SK-N-SH (cell line): ENCODE measurements at regions not wholly inside any gene's neighbourhood (a gene's known extent, or its start where the extent isn't known, plus 50 kb on each side); places are given as distances from the start of the nearest gene placed in this dataset.

Experiments
- CTCF ChIA-PET: fragments of 300-600, 350-600 bp; formaldehyde crosslinking; extraction: SDS; loops from one replicate; lab custom pipeline; 2021; lab: Yijun Ruan, JAX
- POLR2A ChIA-PET: fragments of 350-600 bp; sonication (Branson Sonifier 250); formaldehyde crosslinking; extraction: SDS; loops from one replicate; lab custom pipeline; 2020; ENCODE audit warnings: antibody characterized with exemption, inconsistent platforms; lab: Yijun Ruan, JAX
- DNase-seq: peaks from one replicate; pipeline ENCODE4 v3.0.0; 2012
- H2AFZ ChIP-seq: fragments of 200-600 bp; sonication (generic); 2 replicates; pipeline ENCODE4 v1.8.1; 2016; ENCODE audit warnings: antibody characterized with exemption, mild to moderate bottlenecking, low read depth
- H3F3A ChIP-seq: fragments of 200-600 bp; sonication (generic); replicated peaks from 2 replicates; pipeline ENCODE3; 2016; ENCODE audit warnings: antibody characterized with exemption, mild to moderate bottlenecking; ENCODE audit not compliant: insufficient read depth
- H3K27ac ChIP-seq, 2 experiments: fragments of 200-500 bp in 1 of 2; fragments of 200-600 bp in 1 of 2; sonication (Bioruptor generic) in 1 of 2; sonication (generic), shearing (Covaris generic) in 1 of 2; 2 replicates each; pipeline versions ENCODE4 v1.5.1 to v1.6.1; 2014 to 2016; ENCODE audit warnings: low read depth in 2 of 2, inconsistent platforms in 1 of 2, low read length in 1 of 2, mild to moderate bottlenecking in 1 of 2, mixed read lengths in 1 of 2
- H3K27me3 ChIP-seq: fragments of 200-600 bp; sonication (generic), shearing (Covaris generic); 2 replicates; pipeline ENCODE4 v1.6.1; 2016; ENCODE audit warnings: mixed run types; ENCODE audit not compliant: insufficient read depth
- H3K36me3 ChIP-seq, 2 experiments: fragments of 200-500 bp in 1 of 2; fragments of 200-600 bp in 1 of 2; sonication (Bioruptor generic) in 1 of 2; sonication (generic) in 1 of 2; replicated peaks in 1 of 2; 2 replicates each; pipeline versions ENCODE3 to v1.5.1; 2014 to 2016; ENCODE audit warnings: low read length in 1 of 2, mild to moderate bottlenecking in 1 of 2; ENCODE audit not compliant: insufficient read depth in 2 of 2, control insufficient read depth in 1 of 2
- H3K4me1 ChIP-seq, 2 experiments: fragments of 200-500 bp in 1 of 2; fragments of 200-600 bp in 1 of 2; sonication (Bioruptor generic) in 1 of 2; sonication (generic), shearing (Covaris generic) in 1 of 2; 2 replicates each; pipeline versions ENCODE4 v1.5.1 to v1.6.1; 2014 to 2016; ENCODE audit warnings: low read depth in 1 of 2, low read length in 1 of 2, mixed run types in 1 of 2; ENCODE audit not compliant: insufficient read depth in 2 of 2, control insufficient read depth in 1 of 2
- H3K4me2 ChIP-seq: fragments of 200-600 bp; sonication (generic), shearing (Covaris generic); 2 replicates; pipeline ENCODE4 v1.6.1; 2017; ENCODE audit warnings: mixed run types
- H3K4me3 ChIP-seq, 2 experiments: fragments of 200-500 bp in 1 of 2; fragments of 200-600 bp in 1 of 2; sonication (Bioruptor generic) in 1 of 2; sonication (generic), shearing (Covaris generic) in 1 of 2; 2 replicates each; pipeline versions ENCODE4 v1.5.1 to v1.8.1; 2014 to 2016; ENCODE audit warnings: low read depth in 2 of 2, inconsistent platforms in 1 of 2, low read length in 1 of 2, mild to moderate bottlenecking in 1 of 2, mixed read lengths in 1 of 2, moderate library complexity in 1 of 2
- H3K79me2 ChIP-seq: fragments of 200-600 bp; sonication (generic); 2 replicates; pipeline ENCODE4 v1.8.1; 2017; ENCODE audit warnings: mild to moderate bottlenecking; ENCODE audit not compliant: insufficient read depth
- H3K9ac ChIP-seq: fragments of 200-600 bp; sonication (generic); 2 replicates; pipeline ENCODE4 v1.6.1; 2017; ENCODE audit warnings: mixed run types
- H3K9me2 ChIP-seq: fragments of 200-600 bp; sonication (generic); 2 replicates; pipeline ENCODE4 v1.6.1; 2017; ENCODE audit warnings: mixed run types
- H3K9me3 ChIP-seq: fragments of 200-600 bp; sonication (generic); 2 replicates; pipeline ENCODE4 v1.6.1; 2017; ENCODE audit warnings: mixed run types, mild to moderate bottlenecking, moderate library complexity
- H4K20me1 ChIP-seq: fragments of 200-600 bp; sonication (generic); 2 replicates; pipeline ENCODE4 v1.6.1; 2017; ENCODE audit warnings: mild to moderate bottlenecking, mixed run types; ENCODE audit not compliant: insufficient read depth
- CHD2 ChIP-seq: fragments of 150-350 bp; IDR thresholded peaks from 2 replicates; pipeline ENCODE4 v1.6.1; 2018; ENCODE audit warnings: low read length; ENCODE audit not compliant: partially characterized antibody
- ELF1 ChIP-seq: IDR thresholded peaks from 2 replicates; pipeline ENCODE4 v1.4.0; 2012
- EZH2phosphoT487 ChIP-seq: fragments of 200-600 bp; sonication (generic); IDR thresholded peaks from 2 replicates; pipeline ENCODE4 v1.6.1; 2017; ENCODE audit warnings: low read depth, mixed run types, mild to moderate bottlenecking, antibody characterized with exemption, moderate library complexity, borderline replicate concordance
- MXI1 ChIP-seq: IDR thresholded peaks from 2 replicates; pipeline ENCODE4 v1.6.1; 2012; ENCODE audit warnings: mild to moderate bottlenecking, low read depth, low read length, improper control_type of control experiment
- RCOR1 ChIP-seq: fragments of 150-350 bp; IDR thresholded peaks from 2 replicates; pipeline ENCODE4 v1.6.1; 2017; ENCODE audit warnings: antibody characterized with exemption, low read length
- RXRA ChIP-seq: IDR thresholded peaks from 2 replicates; pipeline ENCODE4 v1.4.0; 2012; ENCODE audit warnings: low read depth, mild to moderate bottlenecking, borderline replicate concordance
- SMC3 ChIP-seq: IDR thresholded peaks from 2 replicates; pipeline ENCODE4 v1.6.1; 2012; ENCODE audit warnings: low read depth, low read length, improper control_type of control experiment
- TAF1 ChIP-seq: IDR thresholded peaks from 2 replicates; pipeline ENCODE4 v1.6.1; 2012; ENCODE audit warnings: low read depth, mild to moderate bottlenecking, low read length, moderate library complexity, borderline replicate concordance
- TCF12 ChIP-seq: IDR thresholded peaks from 2 replicates; pipeline ENCODE4 v1.4.0; 2012
- YY1 ChIP-seq: IDR thresholded peaks from 2 replicates; pipeline ENCODE4 v1.4.0; 2012; ENCODE audit warnings: low read depth, mild to moderate bottlenecking
- WGBS: methylation state at CpG from one replicate; pipeline ENCODE4 v1.1.6; 2017; ENCODE audit warnings: low lambda C conversion rate; 5-methylcytosine and 5-hydroxymethylcytosine counted together
- TF ChIP-seq, protein P1 (sequence below): fragments of 200-600 bp; sonication (generic); IDR thresholded peaks from 2 replicates; pipeline ENCODE4 v1.6.1; 2017; ENCODE audit warnings: antibody characterized with exemption, mild to moderate bottlenecking, moderate library complexity
- TF ChIP-seq, protein P2 (sequence below): IDR thresholded peaks from 2 replicates; pipeline ENCODE4 v1.6.1; 2012; ENCODE audit warnings: mild to moderate bottlenecking, low read depth, low read length, moderate library complexity
- TF ChIP-seq, protein P3 (sequence below): fragments of 150-350 bp; IDR thresholded peaks from 2 replicates; pipeline ENCODE4 v1.6.1; 2016; ENCODE audit warnings: mild to moderate bottlenecking, low read depth, low read length
- TF ChIP-seq, protein P4 (sequence below): IDR thresholded peaks from 2 replicates; pipeline ENCODE4 v1.4.0; 2012; ENCODE audit warnings: low read depth
- TF ChIP-seq, protein P5 (sequence below): fragments of 150-350 bp; IDR thresholded peaks from 2 replicates; pipeline ENCODE4 v1.6.1; 2017; ENCODE audit warnings: antibody characterized with exemption, low read length, low read depth, borderline replicate concordance
- TF ChIP-seq, protein P6 (sequence below): IDR thresholded peaks from 2 replicates; pipeline ENCODE4; 2012

DNA sequence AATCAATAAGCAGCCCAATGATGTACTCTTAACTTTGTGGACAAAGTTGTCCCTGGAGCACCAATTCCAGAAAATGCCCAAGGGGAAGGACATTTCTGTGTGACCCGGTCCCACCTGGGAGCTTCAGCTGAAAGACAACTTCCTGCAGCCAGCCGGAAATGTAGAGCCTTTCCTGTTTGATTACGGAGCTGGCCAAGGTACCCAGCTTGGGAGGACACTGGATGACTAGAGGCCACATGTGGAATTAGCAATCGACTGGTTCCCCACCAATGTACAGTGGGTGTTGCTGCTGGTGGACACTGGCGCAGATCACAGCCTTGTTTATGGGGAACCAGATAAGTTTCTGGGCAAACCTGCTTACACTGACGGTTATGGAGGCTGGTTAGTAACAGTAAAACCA lies 53.0 kb upstream of the ZC3H15 start:
- no peaks in the 10 kb centered on the region for H3K9me2 ChIP-seq
- WGBS, result 100% methylated on average over 4 of the region's 6 CpGs
- no peaks in the 10 kb centered on the region for H3K36me3 ChIP-seq
- H2AFZ ChIP-seq, result no peak overlapping the region
- H3K4me3 ChIP-seq, result no peak overlapping the region
- no peaks in the 10 kb centered on the region for H4K20me1 ChIP-seq
- no peak overlapping the region for H3K9ac ChIP-seq
- H3K27ac ChIP-seq, result no peak overlapping the region
- H3K27me3 ChIP-seq, result no peaks in the 10 kb centered on the region
- ChIA-PET POLR2A (no interaction called here), CTCF (no interaction called here)
- H3K4me2 ChIP-seq, result no peak overlapping the region
- DNase-seq, result no peak
- no peaks in the 10 kb centered on the region for H3K9me3 ChIP-seq
- no peaks in the 10 kb centered on the region for H3F3A ChIP-seq
- H3K4me1 ChIP-seq, result no peaks in the 10 kb centered on the region
- TF ChIP-seq, protein P1, sequence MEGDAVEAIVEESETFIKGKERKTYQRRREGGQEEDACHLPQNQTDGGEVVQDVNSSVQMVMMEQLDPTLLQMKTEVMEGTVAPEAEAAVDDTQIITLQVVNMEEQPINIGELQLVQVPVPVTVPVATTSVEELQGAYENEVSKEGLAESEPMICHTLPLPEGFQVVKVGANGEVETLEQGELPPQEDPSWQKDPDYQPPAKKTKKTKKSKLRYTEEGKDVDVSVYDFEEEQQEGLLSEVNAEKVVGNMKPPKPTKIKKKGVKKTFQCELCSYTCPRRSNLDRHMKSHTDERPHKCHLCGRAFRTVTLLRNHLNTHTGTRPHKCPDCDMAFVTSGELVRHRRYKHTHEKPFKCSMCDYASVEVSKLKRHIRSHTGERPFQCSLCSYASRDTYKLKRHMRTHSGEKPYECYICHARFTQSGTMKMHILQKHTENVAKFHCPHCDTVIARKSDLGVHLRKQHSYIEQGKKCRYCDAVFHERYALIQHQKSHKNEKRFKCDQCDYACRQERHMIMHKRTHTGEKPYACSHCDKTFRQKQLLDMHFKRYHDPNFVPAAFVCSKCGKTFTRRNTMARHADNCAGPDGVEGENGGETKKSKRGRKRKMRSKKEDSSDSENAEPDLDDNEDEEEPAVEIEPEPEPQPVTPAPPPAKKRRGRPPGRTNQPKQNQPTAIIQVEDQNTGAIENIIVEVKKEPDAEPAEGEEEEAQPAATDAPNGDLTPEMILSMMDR, result no peak
- TF ChIP-seq, protein P2, sequence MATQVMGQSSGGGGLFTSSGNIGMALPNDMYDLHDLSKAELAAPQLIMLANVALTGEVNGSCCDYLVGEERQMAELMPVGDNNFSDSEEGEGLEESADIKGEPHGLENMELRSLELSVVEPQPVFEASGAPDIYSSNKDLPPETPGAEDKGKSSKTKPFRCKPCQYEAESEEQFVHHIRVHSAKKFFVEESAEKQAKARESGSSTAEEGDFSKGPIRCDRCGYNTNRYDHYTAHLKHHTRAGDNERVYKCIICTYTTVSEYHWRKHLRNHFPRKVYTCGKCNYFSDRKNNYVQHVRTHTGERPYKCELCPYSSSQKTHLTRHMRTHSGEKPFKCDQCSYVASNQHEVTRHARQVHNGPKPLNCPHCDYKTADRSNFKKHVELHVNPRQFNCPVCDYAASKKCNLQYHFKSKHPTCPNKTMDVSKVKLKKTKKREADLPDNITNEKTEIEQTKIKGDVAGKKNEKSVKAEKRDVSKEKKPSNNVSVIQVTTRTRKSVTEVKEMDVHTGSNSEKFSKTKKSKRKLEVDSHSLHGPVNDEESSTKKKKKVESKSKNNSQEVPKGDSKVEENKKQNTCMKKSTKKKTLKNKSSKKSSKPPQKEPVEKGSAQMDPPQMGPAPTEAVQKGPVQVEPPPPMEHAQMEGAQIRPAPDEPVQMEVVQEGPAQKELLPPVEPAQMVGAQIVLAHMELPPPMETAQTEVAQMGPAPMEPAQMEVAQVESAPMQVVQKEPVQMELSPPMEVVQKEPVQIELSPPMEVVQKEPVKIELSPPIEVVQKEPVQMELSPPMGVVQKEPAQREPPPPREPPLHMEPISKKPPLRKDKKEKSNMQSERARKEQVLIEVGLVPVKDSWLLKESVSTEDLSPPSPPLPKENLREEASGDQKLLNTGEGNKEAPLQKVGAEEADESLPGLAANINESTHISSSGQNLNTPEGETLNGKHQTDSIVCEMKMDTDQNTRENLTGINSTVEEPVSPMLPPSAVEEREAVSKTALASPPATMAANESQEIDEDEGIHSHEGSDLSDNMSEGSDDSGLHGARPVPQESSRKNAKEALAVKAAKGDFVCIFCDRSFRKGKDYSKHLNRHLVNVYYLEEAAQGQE, result peak; percentile 80; the same call in 1 of the 2 replicates
- TF ChIP-seq, all 33 proteins: peak for 1
- no peaks in the 10 kb centered on the region for H3K79me2 ChIP-seq

DNA sequence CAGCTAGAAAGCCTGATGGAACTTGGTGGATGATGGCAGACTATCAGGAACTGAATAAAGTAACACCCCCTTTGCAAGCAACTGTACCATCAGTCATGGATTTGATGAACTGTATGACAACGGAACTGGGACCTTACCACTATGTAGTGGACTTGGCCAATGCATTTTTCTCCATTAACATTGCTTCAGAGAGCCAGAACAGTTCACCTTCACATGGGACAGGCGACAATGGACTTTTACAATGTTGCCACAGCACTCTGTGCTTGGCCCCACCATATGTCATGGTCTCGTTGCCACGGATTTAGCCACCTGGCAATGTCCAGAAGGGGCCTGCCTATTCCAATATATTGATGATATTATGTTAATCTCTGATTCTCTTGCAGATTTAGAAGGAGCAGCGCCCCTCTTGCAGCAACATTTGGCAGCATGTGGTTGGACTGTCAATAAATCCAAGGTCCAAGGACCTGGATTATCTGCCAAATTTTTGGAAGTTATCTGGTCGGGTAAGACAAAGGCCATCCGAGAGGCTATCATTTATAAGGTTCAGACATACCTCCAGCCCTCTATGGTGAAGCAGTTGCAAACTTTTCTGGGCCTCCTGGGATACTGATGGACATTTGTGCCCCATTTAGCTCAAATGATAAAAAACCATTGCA lies 52.2 kb upstream of the ZC3H15 start:
- Histone ChIP-seq H3K79me2 (no peaks in the 10 kb centered on the region), H4K20me1 (no peaks in the 10 kb centered on the region), H3K27ac (no peak overlapping the region), H3K4me3 (no peak overlapping the region), H3K9me2 (no peaks in the 10 kb centered on the region), H3K9ac (no peak overlapping the region), H3K36me3 (no peaks in the 10 kb centered on the region), H2AFZ (no peak overlapping the region), H3F3A (no peaks in the 10 kb centered on the region), H3K9me3 (no peaks in the 10 kb centered on the region), H3K4me1 (no peaks in the 10 kb centered on the region), H3K27me3 (no peaks in the 10 kb centered on the region), H3K4me2 (no peak overlapping the region)
- DNase-seq, result no peak
- POLR2A ChIA-PET, result no interaction called here
- CTCF ChIA-PET, result no interaction called here
- WGBS, result 79% methylated on average over 7 of the region's 7 CpGs
- TF ChIP-seq RCOR1 (no peak), CHD2 (no peak), EZH2phosphoT487 (no peak), ELF1 (no peak), RXRA (no peak), MXI1 (no peak), SMC3 (no peak), TAF1 (no peak), TCF12 (no peak), YY1 (no peak)
- TF ChIP-seq, protein P3, sequence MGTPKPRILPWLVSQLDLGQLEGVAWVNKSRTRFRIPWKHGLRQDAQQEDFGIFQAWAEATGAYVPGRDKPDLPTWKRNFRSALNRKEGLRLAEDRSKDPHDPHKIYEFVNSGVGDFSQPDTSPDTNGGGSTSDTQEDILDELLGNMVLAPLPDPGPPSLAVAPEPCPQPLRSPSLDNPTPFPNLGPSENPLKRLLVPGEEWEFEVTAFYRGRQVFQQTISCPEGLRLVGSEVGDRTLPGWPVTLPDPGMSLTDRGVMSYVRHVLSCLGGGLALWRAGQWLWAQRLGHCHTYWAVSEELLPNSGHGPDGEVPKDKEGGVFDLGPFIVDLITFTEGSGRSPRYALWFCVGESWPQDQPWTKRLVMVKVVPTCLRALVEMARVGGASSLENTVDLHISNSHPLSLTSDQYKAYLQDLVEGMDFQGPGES, result no peak
- TF ChIP-seq, protein P4, sequence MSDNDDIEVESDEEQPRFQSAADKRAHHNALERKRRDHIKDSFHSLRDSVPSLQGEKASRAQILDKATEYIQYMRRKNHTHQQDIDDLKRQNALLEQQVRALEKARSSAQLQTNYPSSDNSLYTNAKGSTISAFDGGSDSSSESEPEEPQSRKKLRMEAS, result no peak
- TF ChIP-seq, protein P5, sequence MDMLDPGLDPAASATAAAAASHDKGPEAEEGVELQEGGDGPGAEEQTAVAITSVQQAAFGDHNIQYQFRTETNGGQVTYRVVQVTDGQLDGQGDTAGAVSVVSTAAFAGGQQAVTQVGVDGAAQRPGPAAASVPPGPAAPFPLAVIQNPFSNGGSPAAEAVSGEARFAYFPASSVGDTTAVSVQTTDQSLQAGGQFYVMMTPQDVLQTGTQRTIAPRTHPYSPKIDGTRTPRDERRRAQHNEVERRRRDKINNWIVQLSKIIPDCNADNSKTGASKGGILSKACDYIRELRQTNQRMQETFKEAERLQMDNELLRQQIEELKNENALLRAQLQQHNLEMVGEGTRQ, result no peak
- TF ChIP-seq, protein P6, sequence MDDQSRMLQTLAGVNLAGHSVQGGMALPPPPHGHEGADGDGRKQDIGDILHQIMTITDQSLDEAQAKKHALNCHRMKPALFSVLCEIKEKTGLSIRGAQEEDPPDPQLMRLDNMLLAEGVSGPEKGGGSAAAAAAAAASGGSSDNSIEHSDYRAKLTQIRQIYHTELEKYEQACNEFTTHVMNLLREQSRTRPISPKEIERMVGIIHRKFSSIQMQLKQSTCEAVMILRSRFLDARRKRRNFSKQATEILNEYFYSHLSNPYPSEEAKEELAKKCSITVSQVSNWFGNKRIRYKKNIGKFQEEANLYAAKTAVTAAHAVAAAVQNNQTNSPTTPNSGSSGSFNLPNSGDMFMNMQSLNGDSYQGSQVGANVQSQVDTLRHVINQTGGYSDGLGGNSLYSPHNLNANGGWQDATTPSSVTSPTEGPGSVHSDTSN, result no peak
